ENCODE measurements at regions not wholly inside any gene's neighbourhood (a gene's known extent, or its start where the extent isn't known, plus 50 kb on each side); places are given as distances from the start of the nearest gene placed in this dataset.

DNA sequence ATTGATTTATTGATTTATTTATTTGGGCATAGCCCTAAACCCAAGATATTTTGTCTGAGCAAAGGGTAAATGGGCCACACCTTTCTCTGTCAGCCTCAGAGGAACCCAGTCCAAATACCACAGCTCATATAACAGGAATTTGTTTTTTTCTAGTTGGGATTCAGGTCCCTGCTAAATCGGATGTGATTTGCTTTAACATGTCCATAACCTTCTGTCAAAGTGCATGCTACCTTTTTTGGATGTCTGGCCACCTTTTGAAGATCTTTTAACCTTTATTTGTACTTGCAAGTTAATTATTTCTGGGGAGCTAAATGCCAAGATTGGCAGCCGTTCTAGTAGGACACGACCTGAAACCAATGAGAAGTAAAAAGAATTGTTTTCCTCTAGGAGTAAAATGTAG lies 303.2 kb upstream of the UBE2E3 start:
- no peak overlapping the region for H3K4me3 ChIP-seq (ENCODE audit: low read length)
- TF ChIP-seq, protein P1, sequence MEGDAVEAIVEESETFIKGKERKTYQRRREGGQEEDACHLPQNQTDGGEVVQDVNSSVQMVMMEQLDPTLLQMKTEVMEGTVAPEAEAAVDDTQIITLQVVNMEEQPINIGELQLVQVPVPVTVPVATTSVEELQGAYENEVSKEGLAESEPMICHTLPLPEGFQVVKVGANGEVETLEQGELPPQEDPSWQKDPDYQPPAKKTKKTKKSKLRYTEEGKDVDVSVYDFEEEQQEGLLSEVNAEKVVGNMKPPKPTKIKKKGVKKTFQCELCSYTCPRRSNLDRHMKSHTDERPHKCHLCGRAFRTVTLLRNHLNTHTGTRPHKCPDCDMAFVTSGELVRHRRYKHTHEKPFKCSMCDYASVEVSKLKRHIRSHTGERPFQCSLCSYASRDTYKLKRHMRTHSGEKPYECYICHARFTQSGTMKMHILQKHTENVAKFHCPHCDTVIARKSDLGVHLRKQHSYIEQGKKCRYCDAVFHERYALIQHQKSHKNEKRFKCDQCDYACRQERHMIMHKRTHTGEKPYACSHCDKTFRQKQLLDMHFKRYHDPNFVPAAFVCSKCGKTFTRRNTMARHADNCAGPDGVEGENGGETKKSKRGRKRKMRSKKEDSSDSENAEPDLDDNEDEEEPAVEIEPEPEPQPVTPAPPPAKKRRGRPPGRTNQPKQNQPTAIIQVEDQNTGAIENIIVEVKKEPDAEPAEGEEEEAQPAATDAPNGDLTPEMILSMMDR (conservative IDR thresholded peaks at IDR 0.05; ENCODE audit: low read length), result no peak
- no peak for DNase-seq (ENCODE audit: low read depth)

DNA sequence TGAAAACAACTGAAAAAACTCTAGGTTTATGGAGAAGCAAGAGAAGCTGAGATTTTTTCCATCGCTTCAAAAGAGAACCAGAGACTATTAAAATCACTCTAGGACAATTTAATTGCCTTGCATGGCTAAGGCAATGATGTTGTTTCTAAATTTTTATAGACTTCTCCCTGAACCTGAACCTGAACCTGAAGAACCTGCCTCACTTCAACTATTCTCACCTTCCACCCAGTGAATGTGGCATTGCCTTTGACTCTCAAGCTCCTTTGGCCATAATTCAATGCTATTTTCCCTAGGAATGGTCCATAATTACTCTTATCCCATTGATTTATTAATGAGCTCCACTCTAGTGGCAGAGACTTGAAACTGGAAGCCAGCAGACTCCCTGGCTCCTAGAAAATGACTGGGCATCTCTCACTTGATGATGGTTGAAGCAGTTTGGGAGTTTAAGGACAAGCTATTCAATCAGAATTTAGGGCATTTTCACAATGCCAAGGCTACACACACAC lies 303.8 kb upstream of the UBE2E3 start:
- TF ChIP-seq, protein P1 (conservative IDR thresholded peaks at IDR 0.05; ENCODE audit: low read length), result no peak; the same call in 1 of the 2 replicates
- no peak overlapping the region for H3K4me3 ChIP-seq (ENCODE audit: low read length)
- no peak for DNase-seq (ENCODE audit: low read depth)

DNA sequence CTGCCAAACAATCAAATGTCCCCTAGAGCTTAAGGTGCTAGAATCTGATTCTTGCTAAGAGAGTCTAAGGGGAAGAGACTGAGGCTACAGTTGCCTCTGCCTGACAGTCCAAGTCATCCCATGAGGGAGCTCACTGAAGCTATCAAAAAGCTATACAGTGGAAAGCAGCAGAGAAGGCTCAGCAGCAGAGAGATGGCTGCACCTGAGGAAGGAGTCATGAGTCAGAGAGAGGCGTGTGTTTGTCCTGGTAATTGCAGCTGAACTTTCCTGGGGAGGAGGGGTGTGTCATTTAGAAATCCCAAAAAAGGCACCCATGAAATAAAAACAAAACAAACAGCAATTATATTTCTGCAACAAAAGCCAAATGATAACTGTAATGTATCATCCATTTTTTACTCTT lies 305.2 kb upstream of the UBE2E3 start:
- TF ChIP-seq, protein P1 (conservative IDR thresholded peaks at IDR 0.05; ENCODE audit: low read length), result no peak
- DNase-seq (ENCODE audit: low read depth), result no peak

DNA sequence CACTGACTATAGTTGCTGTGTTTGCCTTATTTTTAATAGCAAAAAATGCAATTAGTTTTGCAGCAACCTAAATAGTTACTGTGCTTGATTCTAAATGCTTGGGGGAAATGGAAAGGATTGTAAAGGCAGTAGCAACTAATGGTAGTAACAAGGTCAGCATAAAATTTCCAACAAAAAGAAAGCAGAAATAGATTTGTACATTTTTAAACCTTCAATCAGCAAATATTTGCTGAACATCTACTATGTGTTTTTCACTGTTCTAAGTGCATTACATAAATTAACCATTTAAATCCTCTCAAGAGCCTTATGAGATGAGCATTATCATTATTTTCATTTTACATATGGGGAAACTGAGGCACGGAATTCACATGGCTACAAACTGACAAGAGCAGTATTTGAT lies 308.0 kb upstream of the UBE2E3 start:
- DNase-seq (ENCODE audit: low read depth), result no peak
- TF ChIP-seq, protein P1 (conservative IDR thresholded peaks at IDR 0.05; ENCODE audit: low read length), result no peak
- no peak overlapping the region for H3K4me3 ChIP-seq (ENCODE audit: low read length)

More for the DNA sequence above, 305.2 kb upstream of the UBE2E3 start:
- H3K4me3 ChIP-seq (ENCODE audit: low read length), result no peak overlapping the region

DNA sequence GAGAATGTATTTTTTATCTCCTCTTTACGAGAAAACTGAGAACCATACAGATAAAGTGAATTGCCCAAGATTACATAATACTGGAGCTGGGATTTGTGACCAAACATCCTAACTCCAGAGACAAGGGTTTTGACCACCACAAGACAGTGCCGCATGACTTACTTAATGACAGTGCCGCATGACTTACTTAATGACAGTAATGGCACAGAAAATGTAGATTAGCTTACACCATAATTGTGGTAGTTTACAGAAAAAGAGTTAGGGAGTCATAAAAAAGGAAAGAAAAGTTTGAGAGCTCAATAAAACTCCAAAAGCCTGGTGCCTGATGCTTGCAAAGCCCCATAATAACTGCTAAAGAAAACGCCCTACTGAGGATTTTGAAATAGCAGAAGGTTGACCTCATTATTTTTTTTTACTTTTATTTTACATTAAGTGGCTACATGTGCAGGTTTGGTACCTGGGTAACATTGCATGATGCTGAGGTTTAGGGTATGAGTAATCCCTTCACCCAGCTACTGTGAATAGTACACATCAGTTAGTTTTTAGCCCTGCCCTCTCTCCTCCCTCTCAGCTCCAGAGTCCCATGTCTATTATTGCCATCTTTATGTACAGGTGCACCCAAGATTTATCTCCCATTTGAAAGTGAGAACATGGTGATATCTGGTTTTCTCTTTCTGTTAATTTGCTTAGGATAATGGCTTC lies 310.0 kb upstream of the UBE2E3 start:
- TF ChIP-seq, protein P1 (conservative IDR thresholded peaks at IDR 0.05; ENCODE audit: low read length), result no peak
- DNase-seq (ENCODE audit: low read depth), result no peak

DNA sequence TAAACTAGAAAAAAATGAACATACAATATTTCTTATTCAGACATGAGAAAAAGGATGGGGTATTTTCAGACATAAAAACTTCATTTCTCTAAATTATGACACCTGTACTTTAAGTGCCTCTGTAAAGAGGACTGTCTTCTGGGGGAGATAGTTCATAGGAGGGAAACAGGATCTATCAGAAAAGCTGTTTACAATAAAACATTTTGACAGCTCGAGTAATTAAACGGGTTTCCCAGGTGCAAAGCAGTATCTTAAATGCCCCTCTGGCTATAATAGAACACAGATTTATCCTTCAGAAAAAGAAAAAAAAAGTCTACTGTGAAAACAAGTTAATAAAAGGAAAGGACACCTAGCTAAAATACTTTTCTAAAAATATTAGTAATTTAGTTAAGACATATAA lies 311.4 kb upstream of the UBE2E3 start:
- DNase-seq (ENCODE audit: low read depth), result no peak
- H3K4me3 ChIP-seq (ENCODE audit: low read length), result no peak overlapping the region
- TF ChIP-seq, protein P1 (conservative IDR thresholded peaks at IDR 0.05; ENCODE audit: low read length), result no peak

More for the DNA sequence above, 310.0 kb upstream of the UBE2E3 start:
- H3K4me3 ChIP-seq (ENCODE audit: low read length), result no peak overlapping the region

DNA sequence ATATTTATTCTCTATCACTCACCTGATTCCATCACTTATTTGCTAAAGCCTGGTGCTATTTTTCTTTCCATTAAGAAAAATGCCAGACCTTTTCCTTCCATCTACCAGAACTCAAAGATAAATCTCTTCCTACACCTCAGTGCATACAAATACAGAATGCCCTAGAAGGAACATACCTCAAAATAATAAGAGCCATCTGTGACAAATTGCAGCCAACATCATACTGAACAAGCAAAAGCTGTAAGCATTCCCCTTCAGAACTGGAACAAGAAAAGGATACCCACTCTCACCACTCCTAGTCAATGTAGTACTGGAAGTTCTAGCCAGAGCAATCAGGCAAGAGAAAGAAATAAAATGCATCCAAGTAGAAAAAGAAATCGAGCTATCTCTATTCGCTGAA lies 315.9 kb upstream of the UBE2E3 start:
- DNase-seq (ENCODE audit: low read depth), result no peak
- H3K4me3 ChIP-seq (ENCODE audit: low read length), result no peak overlapping the region
- TF ChIP-seq, protein P1 (conservative IDR thresholded peaks at IDR 0.05; ENCODE audit: low read length), result no peak
